HCT116 (cell line): ENCODE measurements at regions not wholly inside any gene's neighbourhood (a gene's known extent, or its start where the extent isn't known, plus 50 kb on each side); places are given as distances from the start of the nearest gene placed in this dataset.

Experiments used
- ATAC-seq: fragments of 200-7000 bp; cut with Tn5 transposase; 2 replicates; pipeline ENCODE4 v1.9.1; 2020; ENCODE audit warnings: mild to moderate bottlenecking, moderate library complexity
- BruUV-seq: library from RNA; stranded (reverse); fragments of 400-500 nt; replicated peaks from 2 replicates; lab custom pipeline; 2021; lab: Mats Ljungman, UMichigan
- CTCF ChIA-PET: fragments of 300-600 bp; sonication (Branson Sonifier 250); formaldehyde crosslinking; loops from one replicate; lab custom pipeline; 2021; ENCODE audit warnings: antibody characterized with exemption; lab: Charles Lee
- POLR2A ChIA-PET: fragments of 300-600, 350-600 bp; sonication (Branson Sonifier 250); formaldehyde crosslinking; loops from one replicate; lab custom pipeline; 2021; ENCODE audit warnings: antibody characterized with exemption; lab: Charles Lee
- RAD21 ChIA-PET, 2 experiments: fragments of 300-600 bp; sonication (Branson Sonifier 250); formaldehyde crosslinking; loops; one replicate each; lab custom pipeline; 2023; ENCODE audit warnings: low total read pairs in 2 of 2; ENCODE audit not compliant: uncharacterized antibody in 2 of 2, unreplicated experiment in 2 of 2, low non-redundant PET in 1 of 2; lab: Charles Lee
- DNase-seq: peaks from one replicate; pipeline ENCODE4 v3.0.0-alpha.2; 2010; ENCODE audit warnings: low read depth, low spot score
- H2AFZ ChIP-seq: fragments of 200-600 bp; shearing (Covaris generic), sonication (generic); 2 replicates; pipeline ENCODE4 v1.6.1; 2017; ENCODE audit warnings: low read depth, mixed run types, mixed read lengths, antibody characterized with exemption, low read length; ENCODE audit not compliant: poor library complexity, severe bottlenecking
- H3K27ac ChIP-seq: 2 replicates; pipeline ENCODE4 v1.5.1; 2012; ENCODE audit warnings: low read depth, low read length
- H3K27me3 ChIP-seq: fragments of 200-600 bp; sonication (generic); 2 replicates; pipeline ENCODE4 v1.6.1; 2016; ENCODE audit warnings: mixed run types, low read length, mixed read lengths; ENCODE audit not compliant: insufficient read depth
- H3K36me3 ChIP-seq, 2 experiments: fragments of 200-500 bp in 1 of 2; fragments of 200-600 bp in 1 of 2; sonication (Bioruptor generic) in 1 of 2; sonication (generic) in 1 of 2; 2 replicates each; pipeline versions ENCODE4 v1.5.1 to v1.6.1; 2014 to 2016; ENCODE audit warnings: low read length in 2 of 2, inconsistent platforms in 1 of 2, mixed read lengths in 1 of 2, mixed run types in 1 of 2; ENCODE audit not compliant: insufficient read depth in 2 of 2, control insufficient read depth in 1 of 2
- H3K4me1 ChIP-seq, 2 experiments: fragments of 200-600 bp in 1 of 2; sonication (generic) in 1 of 2; 2 replicates each; pipeline versions ENCODE4 v1.5.1 to v1.6.1; 2012 to 2017; ENCODE audit warnings: low read length in 2 of 2, inconsistent platforms in 1 of 2, mild to moderate bottlenecking in 1 of 2, mixed read lengths in 1 of 2, mixed run types in 1 of 2, moderate library complexity in 1 of 2; ENCODE audit not compliant: insufficient read depth in 2 of 2, control insufficient read depth in 1 of 2
- H3K4me2 ChIP-seq: fragments of 200-600 bp; sonication (generic); 2 replicates; pipeline ENCODE4 v1.6.1; 2017; ENCODE audit warnings: mixed run types, low read length, mixed read lengths
- H3K4me3 ChIP-seq, 2 experiments: fragments of 200-600 bp in 1 of 2; sonication (generic) in 1 of 2; replicated peaks in 1 of 2; 2 replicates each; pipeline ENCODE4 v1.5.1; 2011 to 2016; ENCODE audit warnings: low read length in 2 of 2, control low read depth in 1 of 2, low read depth in 1 of 2, mild to moderate bottlenecking in 1 of 2, mixed read lengths in 1 of 2, mixed run types in 1 of 2
- H3K79me2 ChIP-seq: fragments of 200-600 bp; sonication (generic); 2 replicates; pipeline ENCODE4 v1.6.1; 2017; ENCODE audit warnings: mild to moderate bottlenecking, mixed run types, low read length, moderate library complexity, mixed read lengths; ENCODE audit not compliant: insufficient read depth
- H3K9ac ChIP-seq: fragments of 200-600 bp; sonication (generic); 2 replicates; pipeline ENCODE4 v1.6.1; 2016; ENCODE audit warnings: low read length, mixed read lengths
- H3K9me2 ChIP-seq: fragments of 200-600 bp; sonication (generic), shearing (Covaris generic); 2 replicates; pipeline ENCODE4 v1.6.1; 2017; ENCODE audit warnings: mixed run types, mild to moderate bottlenecking, moderate library complexity; ENCODE audit not compliant: insufficient read depth
- H3K9me3 ChIP-seq, 2 experiments: fragments of 200-500 bp in 1 of 2; fragments of 200-600 bp in 1 of 2; sonication (Bioruptor generic) in 1 of 2; sonication (generic) in 1 of 2; 2 replicates each; pipeline ENCODE4 v1.6.1; 2014 to 2017; ENCODE audit warnings: low read length in 2 of 2, mixed read lengths in 2 of 2, inconsistent platforms in 1 of 2, low read depth in 1 of 2, mild to moderate bottlenecking in 1 of 2, mixed run types in 1 of 2, moderate library complexity in 1 of 2; ENCODE audit not compliant: control insufficient read depth in 1 of 2, insufficient read depth in 1 of 2
- H4K20me1 ChIP-seq: fragments of 200-600 bp; sonication (generic), shearing (Covaris generic); 2 replicates; pipeline ENCODE4 v1.6.1; 2017; ENCODE audit warnings: mixed run types, mild to moderate bottlenecking, moderate library complexity; ENCODE audit not compliant: insufficient read depth
- CBX3 ChIP-seq: IDR thresholded peaks from 2 replicates; pipeline ENCODE4 v1.6.1; 2012; ENCODE audit warnings: low read depth
- EGR1 ChIP-seq: IDR thresholded peaks from 2 replicates; pipeline ENCODE4 v1.6.1; 2012; ENCODE audit warnings: low read depth
- EZH2 ChIP-seq: fragments of 200-600 bp; sonication (generic); IDR thresholded peaks from 2 replicates; pipeline ENCODE4 v1.6.1; 2017; ENCODE audit warnings: antibody characterized with exemption, mixed run types
- EZH2phosphoT487 ChIP-seq: fragments of 200-600 bp; IDR thresholded peaks from 2 replicates; pipeline ENCODE4 v1.6.1; 2018; ENCODE audit warnings: antibody characterized with exemption, borderline replicate concordance
- FOSL1 ChIP-seq: IDR thresholded peaks from 2 replicates; pipeline ENCODE4 v1.6.1; 2012; ENCODE audit warnings: low read depth
- JUND ChIP-seq: IDR thresholded peaks from 2 replicates; pipeline ENCODE4 v1.6.1; 2012
- MAX ChIP-seq: IDR thresholded peaks from 2 replicates; pipeline ENCODE4 v1.6.1; 2012
- POLR2AphosphoS5 ChIP-seq: IDR thresholded peaks from 2 replicates; pipeline ENCODE4 v1.6.1; 2011; ENCODE audit warnings: mild to moderate bottlenecking, low read depth, low read length, moderate library complexity
- RAD21 ChIP-seq: IDR thresholded peaks from 2 replicates; pipeline ENCODE4 v1.6.1; 2012; ENCODE audit warnings: low read depth, mild to moderate bottlenecking
- REST ChIP-seq: IDR thresholded peaks from 2 replicates; pipeline ENCODE4 v1.6.1; 2012; ENCODE audit warnings: low read depth
- SP1 ChIP-seq: IDR thresholded peaks from 2 replicates; pipeline ENCODE4 v1.6.1; 2012; ENCODE audit warnings: low read depth
- SRF ChIP-seq: IDR thresholded peaks from 2 replicates; pipeline ENCODE4 v1.6.1; 2012; ENCODE audit warnings: low read depth
- ZFX ChIP-seq: fragments of 450-650 bp; IDR thresholded peaks from 2 replicates; pipeline ENCODE4 v1.6.1; 2017
- ZNF274 ChIP-seq: fragments of 200-500 bp; sonication (Bioruptor generic); IDR thresholded peaks from 2 replicates; pipeline ENCODE4 v1.6.1; 2014; ENCODE audit warnings: mild to moderate bottlenecking, low read depth, low read length, inconsistent platforms
- intact Hi-C: fragments of 100-400 bp; cut with micrococcal nuclease; formaldehyde crosslinking; loops from 2 replicates; pipeline ENCODE4 v1.10.0; 2022

- intact Hi-C loops: no loop called here
- Histone ChIP-seq H3K9ac (no peak overlapping the region), H3K4me1 (no peaks in the 10 kb centered on the region), H3K79me2 (no peaks in the 10 kb centered on the region), H3K36me3 (no peaks in the 10 kb centered on the region), H3K4me3 (no peak overlapping the region), H3K9me2 (no peaks in the 10 kb centered on the region), H3K4me2 (no peak overlapping the region), H3K27ac (no peak overlapping the region), H2AFZ (no peak overlapping the region), H3K27me3 (no peaks in the 10 kb centered on the region), H4K20me1 (no peaks in the 10 kb centered on the region), H3K9me3 (peaks cover 20 to 23% of the 10 kb centered on the region in 2 experiments; a peak in 3 of 4 replicates)
- no TSS peak for BruUV-seq
- ATAC-seq: no peak
- RAD21 ChIA-PET: no interaction called here
- POLR2A ChIA-PET: no interaction called here
- CTCF ChIA-PET: no interaction called here
- TF ChIP-seq EGR1 (no peak), MAX (no peak), ZFX (no peak), RAD21 (no peak), POLR2AphosphoS5 (no peak), CBX3 (no peak), EZH2phosphoT487 (no peak), JUND (no peak), SP1 (no peak), FOSL1 (no peak), EZH2 (no peak), SRF (no peak), ZNF274 (no peak), REST (no peak)
- DNase-seq: no peak
These were observed 451.4 kb downstream of the TMX3 start for GRCh38 chr18:68263481-68263880.
